NOMO-1 treated with dmso at 0.1 percent for 144 hours (cell line): ENCODE measurements at regions not wholly inside any gene's neighbourhood (a gene's known extent, or its start where the extent isn't known, plus 50 kb on each side); places are given as distances from the start of the nearest gene placed in this dataset.

Source experiments
- DNase-seq: peaks from one replicate; lab custom pipeline; 2025; ENCODE audit not compliant: unreplicated experiment; lab: John Stamatoyannopoulos, UW

DNA sequence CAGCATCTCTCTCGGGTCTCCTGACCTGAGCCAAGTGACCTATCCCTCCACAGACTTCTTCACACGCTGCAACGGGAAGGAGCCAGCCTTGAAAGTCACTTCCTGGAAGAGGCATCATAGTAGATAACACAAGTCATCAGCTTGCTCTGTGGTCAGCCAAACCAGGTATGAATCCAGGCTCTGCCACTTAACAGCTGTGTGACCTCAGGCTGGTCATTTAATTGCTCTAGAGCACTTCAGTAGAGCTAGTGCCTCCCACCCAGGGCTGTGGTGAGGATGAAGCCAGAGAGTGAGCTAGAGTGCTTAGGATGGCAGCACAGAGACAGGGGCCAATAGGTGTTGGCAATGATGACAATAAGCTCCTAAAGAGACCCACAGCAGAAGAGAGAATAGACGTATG is 247.7 kb upstream of the ZMIZ1 start:
- DNase-seq = no peak

DNA sequence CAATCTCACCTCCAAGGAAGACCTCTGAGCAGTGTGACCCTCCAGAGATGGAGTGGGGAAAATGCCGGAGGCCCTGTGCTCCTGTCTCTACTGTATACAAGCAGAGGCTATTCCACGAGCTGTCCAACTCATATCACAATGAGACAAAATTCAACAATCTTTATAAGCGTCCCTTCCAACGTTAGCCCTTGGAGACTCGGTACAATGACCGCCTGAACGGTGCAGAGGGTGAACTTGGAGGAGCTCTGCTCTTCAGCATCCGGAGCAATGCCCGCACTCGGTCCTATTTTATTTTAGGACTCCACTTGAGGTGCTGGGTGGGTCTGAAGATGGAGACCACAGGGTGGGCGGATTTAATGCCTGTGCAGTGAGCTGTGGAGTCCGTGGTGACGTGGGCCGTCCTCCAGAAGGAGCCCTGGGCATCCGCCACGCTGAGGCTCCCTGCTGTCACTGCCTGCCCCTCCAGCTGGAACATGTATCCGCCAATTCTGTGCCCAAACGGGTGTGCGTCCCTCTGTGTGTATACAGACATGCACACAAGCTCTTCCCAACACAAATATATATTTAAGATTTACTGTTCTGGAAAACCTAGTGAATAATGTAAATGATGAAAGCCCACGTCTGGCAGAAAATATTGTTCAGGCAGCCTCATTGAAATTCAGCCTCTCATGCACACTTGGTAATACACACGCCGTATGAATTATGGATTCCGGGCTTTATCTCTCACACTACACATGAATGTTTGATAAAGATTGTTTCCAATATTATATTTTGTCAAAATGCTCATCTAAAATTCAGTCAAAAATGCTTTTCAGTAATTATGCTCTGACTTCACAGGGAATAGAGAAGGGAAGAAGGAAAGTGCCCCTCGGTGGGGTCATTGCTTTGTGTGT is 239.9 kb upstream of the ZMIZ1 start:
- DNase-seq = no peak

- DNase-seq = no peak
Measured at GRCh38 chr10:78829565-78829964, 239.2 kb upstream of the ZMIZ1 start.

DNA sequence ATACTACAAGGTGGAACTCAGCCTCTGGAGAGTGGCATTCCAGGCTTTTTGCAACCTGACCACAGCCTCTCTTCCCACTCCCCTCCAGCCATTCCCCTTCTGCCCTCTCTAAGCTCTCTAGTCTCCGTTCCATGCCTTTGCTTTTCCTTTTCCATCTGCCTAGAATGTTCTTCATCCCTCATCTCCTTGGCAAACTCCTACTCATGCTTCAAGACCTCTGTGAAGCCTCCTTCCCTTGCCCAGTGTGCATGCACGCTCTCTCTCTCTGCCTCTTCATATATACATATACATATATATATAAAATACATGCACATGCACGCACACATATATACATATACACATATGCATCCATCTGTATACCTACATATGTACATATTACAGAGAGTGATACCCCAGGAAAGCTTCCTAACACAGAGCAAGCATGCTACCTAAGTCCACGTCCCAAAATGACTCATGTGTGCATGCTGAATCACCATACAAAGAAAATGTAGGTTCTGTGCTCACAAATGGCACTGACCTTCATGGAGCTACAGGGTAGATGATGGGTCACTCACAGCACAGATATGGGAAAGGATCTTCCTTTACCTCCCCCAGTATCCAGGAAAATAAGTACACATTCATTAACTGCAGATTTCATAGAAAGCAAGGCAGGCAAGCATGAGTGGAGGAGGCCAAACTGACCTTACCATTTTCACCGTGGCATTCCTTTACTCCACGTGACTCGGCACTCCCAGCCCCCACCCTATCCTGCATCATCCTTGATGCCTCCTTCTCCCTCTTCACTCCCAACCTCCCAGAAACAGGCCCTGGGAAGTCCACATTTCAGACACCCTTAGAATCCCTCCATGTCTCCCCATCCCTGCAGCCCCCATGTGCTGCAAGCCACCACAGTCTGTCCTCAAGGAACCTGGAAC is 238.4 kb upstream of the ZMIZ1 start:
- DNase-seq = no peak

GRCh38 chr10:78830976-78831375 is 237.8 kb upstream of the ZMIZ1 start:
- DNase-seq = no peak

- no peak for DNase-seq
Measured at GRCh38 chr10:78831461-78831860, 237.3 kb upstream of the ZMIZ1 start.

GRCh38 chr10:78832281-78832680 is 236.5 kb upstream of the ZMIZ1 start:
- DNase-seq = no peak

DNA sequence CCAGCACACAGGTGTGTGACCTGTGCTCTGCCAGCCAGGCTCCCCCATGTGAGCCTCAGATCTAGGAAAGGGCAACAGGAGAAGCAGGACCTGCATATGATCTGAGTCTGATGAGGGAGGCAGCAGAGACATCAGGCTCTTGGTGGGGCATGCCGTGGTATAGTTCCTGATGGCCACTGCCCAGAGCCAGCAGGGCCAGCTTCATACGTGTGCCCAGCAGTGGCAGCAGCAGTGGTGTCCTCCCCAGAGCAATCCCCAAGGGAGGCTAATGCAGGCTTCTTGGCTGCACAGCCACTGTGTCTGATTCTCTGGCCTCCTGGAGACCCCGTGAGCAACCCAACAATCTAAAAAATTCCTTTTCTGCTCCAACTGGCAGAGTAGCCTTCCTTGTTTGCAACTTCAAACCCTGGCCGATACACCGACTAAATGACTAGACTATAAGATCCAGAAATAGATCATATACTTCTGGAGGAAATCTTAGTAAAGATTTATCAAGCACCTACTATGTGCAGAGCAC is 230.6 kb upstream of the ZMIZ1 start:
- no peak for DNase-seq

GRCh38 chr10:78843495-78843894 is 225.3 kb upstream of the ZMIZ1 start:
- DNase-seq = no peak

DNA sequence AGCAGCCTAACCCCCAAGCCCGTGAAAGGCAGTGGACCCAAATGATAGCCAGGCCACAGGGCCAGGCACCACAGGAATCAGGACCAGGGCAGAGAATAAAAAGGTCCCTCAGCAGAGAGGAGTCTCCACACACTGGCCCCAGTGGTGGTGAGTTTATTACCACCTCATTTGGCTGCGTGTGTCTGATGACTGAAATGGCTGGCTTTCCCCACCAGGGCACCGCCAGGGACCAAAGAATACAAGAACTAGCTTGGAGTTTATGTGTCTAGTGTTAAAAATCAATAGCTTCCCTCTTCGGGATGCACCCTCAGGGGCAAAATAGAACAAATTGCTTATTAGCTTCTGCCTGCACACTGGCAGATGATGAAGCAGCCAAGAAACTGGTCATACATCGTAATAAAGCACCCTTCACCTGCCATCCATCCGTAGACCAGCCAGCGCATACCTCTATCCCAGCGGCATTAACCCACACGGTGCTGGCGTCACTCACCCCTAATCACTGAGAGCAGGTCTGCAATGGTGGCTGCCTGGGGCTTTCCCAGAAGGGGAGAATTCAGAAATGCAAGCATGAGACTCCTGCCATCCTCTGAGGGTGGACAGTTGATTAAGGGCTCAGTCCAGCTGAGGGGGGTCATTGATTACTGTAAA is 223.7 kb upstream of the ZMIZ1 start:
- no peak for DNase-seq

DNA sequence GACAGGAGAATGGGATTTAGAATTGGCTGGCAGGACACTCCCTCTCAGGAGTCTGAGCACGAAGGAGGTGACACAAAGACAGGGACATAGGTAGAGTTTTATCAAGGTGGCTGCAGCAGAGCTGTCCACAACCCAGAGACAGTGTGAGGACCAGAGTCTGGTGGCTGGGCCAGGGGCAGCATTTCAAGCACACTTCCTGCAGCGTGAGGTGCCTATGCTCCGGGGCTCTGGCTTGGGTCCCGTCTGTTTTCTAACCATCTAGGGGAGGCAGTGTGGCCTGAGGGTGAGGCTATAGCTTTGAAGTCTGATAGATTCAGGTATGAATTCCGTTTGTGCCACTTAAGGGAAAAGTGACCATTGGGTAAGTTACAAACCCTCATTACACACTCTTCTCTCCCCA is 222.7 kb upstream of the ZMIZ1 start:
- no peak for DNase-seq

- DNase-seq = no peak
Measured at GRCh38 chr10:78846760-78847159, 222.0 kb upstream of the ZMIZ1 start.

DNA sequence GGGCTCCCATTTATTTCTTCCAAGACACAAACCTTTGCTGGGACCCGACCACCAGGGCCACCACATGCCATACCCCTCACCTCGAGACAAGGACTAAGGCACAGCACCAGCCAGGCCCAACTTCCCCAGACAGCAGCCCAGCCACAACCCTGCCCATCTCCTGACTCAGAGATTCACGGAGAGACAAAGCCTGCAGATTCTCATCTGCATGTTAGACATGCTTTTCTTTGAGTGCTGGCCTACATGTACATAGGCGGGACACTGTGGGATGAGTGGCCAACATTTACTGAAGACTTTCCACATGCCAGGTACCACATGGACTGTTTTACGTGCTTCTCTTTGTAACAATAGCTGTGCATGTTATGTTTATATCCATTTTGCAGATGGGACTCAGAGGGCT is 221.3 kb upstream of the ZMIZ1 start:
- DNase-seq = no peak

- no peak for DNase-seq
Measured at GRCh38 chr10:78849115-78849514, 219.7 kb upstream of the ZMIZ1 start.

DNA sequence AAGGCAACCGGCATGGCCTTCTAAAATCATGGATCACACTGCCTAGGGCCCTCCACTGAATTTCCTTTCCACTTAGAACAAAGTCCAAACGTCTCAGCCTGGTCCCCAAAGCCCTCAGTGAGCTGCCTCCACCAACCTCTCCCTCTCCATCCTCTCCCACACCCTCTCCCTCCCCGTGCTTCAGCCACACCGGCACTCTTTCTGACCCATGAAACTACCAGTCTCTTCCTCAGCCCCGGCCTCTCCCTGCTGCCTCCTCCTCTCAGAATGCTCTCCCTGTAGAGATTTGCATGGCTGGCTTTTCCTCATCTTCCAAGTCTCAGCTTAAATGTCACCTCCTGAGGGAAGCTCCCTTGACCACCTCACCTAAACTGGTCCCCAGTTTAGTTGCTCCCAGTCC is 219.0 kb upstream of the ZMIZ1 start:
- no peak for DNase-seq

- DNase-seq = no peak
Measured at GRCh38 chr10:78850644-78851435, 217.9 kb upstream of the ZMIZ1 start.

DNA sequence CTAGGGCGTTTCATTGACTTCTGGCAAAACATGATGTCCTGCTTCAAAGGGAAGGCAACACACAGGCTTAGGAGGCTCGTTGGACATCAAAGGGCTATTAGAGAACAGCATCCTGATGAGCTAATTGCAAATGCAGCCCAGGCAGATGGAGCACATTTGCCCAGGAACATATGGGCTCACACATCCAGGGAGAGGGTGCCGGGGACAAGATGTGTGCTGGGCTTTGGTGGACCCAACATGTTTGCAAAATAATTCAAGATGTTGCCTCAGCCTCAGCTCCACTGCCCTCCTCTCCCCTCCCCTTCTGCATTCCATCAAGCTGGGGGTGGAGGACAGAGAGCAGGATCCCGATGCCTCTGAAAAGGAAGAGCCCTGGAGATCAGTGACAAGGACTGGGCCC is 217.1 kb upstream of the ZMIZ1 start:
- no peak for DNase-seq

GRCh38 chr10:78852466-78853240 is 216.1 kb upstream of the ZMIZ1 start:
- DNase-seq = no peak

DNA sequence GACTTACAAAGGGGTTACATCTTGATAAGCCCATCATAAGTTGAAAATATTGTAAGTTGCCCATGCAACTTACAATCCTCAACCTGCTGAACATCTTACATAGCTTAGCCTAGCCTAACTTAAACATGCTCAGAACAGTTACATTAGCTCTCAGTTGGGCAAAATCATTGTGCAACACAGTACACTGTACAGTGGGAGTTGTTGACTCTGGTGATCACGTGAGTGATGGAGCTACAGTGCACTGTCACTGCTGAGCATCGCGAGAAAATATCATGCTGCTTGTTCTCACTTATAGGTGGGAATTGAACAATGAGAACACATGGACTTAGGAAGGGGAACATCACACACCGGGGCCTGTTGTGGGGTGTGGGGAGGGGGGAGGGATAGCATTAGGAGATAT is 214.9 kb upstream of the ZMIZ1 start:
- no peak for DNase-seq

GRCh38 chr10:78856421-78856820 is 212.3 kb upstream of the ZMIZ1 start:
- DNase-seq = no peak
